CD8-positive, alpha-beta memory T cell (primary cell): ENCODE measurements at regions not wholly inside any gene's neighbourhood (a gene's known extent, or its start where the extent isn't known, plus 50 kb on each side); places are given as distances from the start of the nearest gene placed in this dataset.

Experiments used
- CTCF ChIA-PET: fragments of 350-600 bp; sonication (Branson Sonifier 250); formaldehyde crosslinking; loops from one replicate; lab custom pipeline; 2021; ENCODE audit warnings: antibody characterized with exemption; lab: Charles Lee
- POLR2A ChIA-PET: fragments of 350-600 bp; sonication (Branson Sonifier 250); formaldehyde crosslinking; loops from one replicate; lab custom pipeline; 2021; ENCODE audit warnings: antibody characterized with exemption; lab: Charles Lee
- DNase-seq, 5 donors: peaks; one replicate each; pipeline versions ENCODE4 v3.0.0 to v3.0.0-alpha.2; 2020 to 2022; ENCODE audit warnings: mixed read lengths in 1 of 5
- H3K27ac ChIP-seq: one replicate; pipeline ENCODE4 v1.7.0; 2013; ENCODE audit warnings: low read depth, mild to moderate bottlenecking, low read length, moderate library complexity
- H3K27me3 ChIP-seq: 2 replicates; pipeline ENCODE4 v1.7.0; 2013; ENCODE audit warnings: low read length, mild to moderate bottlenecking; ENCODE audit not compliant: insufficient read depth, poor library complexity, severe bottlenecking
- H3K36me3 ChIP-seq: 2 replicates; pipeline ENCODE4 v1.7.0; 2013; ENCODE audit warnings: mild to moderate bottlenecking, low read length, moderate library complexity; ENCODE audit not compliant: insufficient read depth
- H3K4me1 ChIP-seq: 2 replicates; pipeline ENCODE4 v1.7.0; 2013; ENCODE audit warnings: mild to moderate bottlenecking, low read length, moderate library complexity; ENCODE audit not compliant: insufficient read depth
- H3K4me3 ChIP-seq: 2 replicates; pipeline ENCODE4 v1.7.0; 2013; ENCODE audit warnings: mild to moderate bottlenecking, low read length
- H3K9me3 ChIP-seq: 2 replicates; pipeline ENCODE4 v1.7.0; 2013; ENCODE audit warnings: mild to moderate bottlenecking, low read length
- H3K27ac Mint-ChIP-seq, 8 donors: one replicate each; pipeline ENCODE4 v1.8.0; 2020 to 2021; ENCODE audit warnings: mixed read lengths in 8 of 8, mild to moderate bottlenecking in 6 of 8, inconsistent platforms in 3 of 8, moderate library complexity in 3 of 8
- H3K27me3 Mint-ChIP-seq, 2 donors: one replicate each; pipeline ENCODE4 v1.8.0; 2020 to 2021; ENCODE audit warnings: mixed read lengths in 2 of 2, mild to moderate bottlenecking in 1 of 2, moderate library complexity in 1 of 2
- H3K36me3 Mint-ChIP-seq, 3 donors: one replicate each; pipeline ENCODE4 v1.8.0; 2020 to 2021; ENCODE audit warnings: mixed read lengths in 3 of 3, inconsistent platforms in 1 of 3, mild to moderate bottlenecking in 1 of 3
- H3K4me1 Mint-ChIP-seq, 3 donors: one replicate each; pipeline ENCODE4 v1.8.0; 2020 to 2021; ENCODE audit warnings: mixed read lengths in 3 of 3, inconsistent platforms in 1 of 3, mild to moderate bottlenecking in 1 of 3
- H3K4me3 Mint-ChIP-seq, 7 donors: one replicate each; pipeline ENCODE4 v1.8.0; 2020 to 2021; ENCODE audit warnings: mixed read lengths in 7 of 7, mild to moderate bottlenecking in 6 of 7, moderate library complexity in 4 of 7, inconsistent platforms in 2 of 7
- H3K9me3 Mint-ChIP-seq, 5 donors: one replicate each; pipeline ENCODE4 v1.8.0; 2020 to 2022; ENCODE audit warnings: mixed read lengths in 5 of 5, mild to moderate bottlenecking in 3 of 5, moderate library complexity in 2 of 5, inconsistent platforms in 1 of 5

DNA sequence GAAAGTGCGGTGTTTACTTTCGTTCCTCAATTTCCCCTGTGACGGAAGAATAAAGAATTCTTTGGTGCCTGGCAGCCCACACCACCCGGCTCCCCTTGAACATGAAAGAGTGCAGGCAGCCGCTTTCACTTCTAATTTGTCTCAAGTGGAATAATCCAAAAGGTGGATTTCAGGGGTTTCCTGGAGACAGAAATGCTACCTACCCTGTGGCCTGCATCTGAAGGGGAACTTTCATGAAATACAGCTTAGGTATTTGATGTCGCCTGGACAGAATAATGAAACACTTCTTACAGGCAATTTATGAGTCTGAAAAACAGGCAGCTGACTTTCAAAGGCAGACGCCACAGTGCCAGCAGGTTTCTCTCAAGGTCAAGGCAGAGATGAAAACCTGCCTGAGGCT, 169.5 kb upstream of the USP24 start:
- H3K9me3 Mint-ChIP-seq, result peaks cover 0 to 4% (median 0%) of the 10 kb centered on the region in 5 donors
- no peak overlapping the region for H3K27ac ChIP-seq
- H3K4me1 Mint-ChIP-seq, result no peaks in the 10 kb centered on the region
- no peaks in the 10 kb centered on the region for H3K36me3 ChIP-seq
- CTCF ChIA-PET, result interaction anchor here (1.3 kb wide), 1 partner anchor 9 kb away, joined by 3 read pairs; no protein-coding TSS in a partner anchor
- no peaks in the 10 kb centered on the region for H3K4me1 ChIP-seq
- no peak overlapping the region for H3K4me3 ChIP-seq
- H3K27me3 Mint-ChIP-seq, result no peaks in the 10 kb centered on the region
- H3K36me3 Mint-ChIP-seq, result no peaks in the 10 kb centered on the region
- no peaks in the 10 kb centered on the region for H3K9me3 ChIP-seq
- no peak overlapping the region for H3K4me3 Mint-ChIP-seq
- POLR2A ChIA-PET, result no interaction called here
- no peak for DNase-seq
- H3K27ac Mint-ChIP-seq, result peak overlapping the region in 1 of 8 donors; percentile 87
- no peaks in the 10 kb centered on the region for H3K27me3 ChIP-seq

DNA sequence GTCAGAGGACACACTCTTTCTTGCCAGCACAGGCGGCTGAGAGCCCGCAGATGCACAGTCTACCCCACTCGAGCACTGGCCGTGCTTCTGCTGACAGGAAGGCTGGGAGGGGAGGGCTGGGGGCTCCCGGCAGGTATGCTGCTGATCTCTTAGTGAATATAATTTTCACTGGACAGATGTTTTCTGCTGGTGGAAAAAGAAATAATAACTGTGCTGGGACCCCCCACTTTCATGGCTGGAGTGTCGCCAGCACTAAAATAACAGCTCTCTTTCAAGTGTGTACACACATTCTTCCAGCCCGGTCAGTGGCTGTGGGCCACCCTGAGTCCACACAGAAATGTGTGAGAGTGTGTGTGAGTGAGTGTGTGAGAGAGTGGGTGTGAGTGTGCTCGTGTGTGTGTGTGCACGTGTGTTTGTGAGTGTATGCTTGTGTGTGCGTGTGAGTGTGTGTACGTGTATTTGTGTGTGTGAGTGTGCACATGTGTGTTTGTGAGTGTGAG, 167.7 kb upstream of the USP24 start:
- Mint-ChIP-seq H3K27ac (no peak overlapping the region), H3K27me3 (no peaks in the 10 kb centered on the region), H3K4me1 (peaks cover 0 to 5% (median 4%) of the 10 kb centered on the region in 3 donors), H3K36me3 (no peaks in the 10 kb centered on the region), H3K9me3 (peaks cover 0 to 4% (median 0%) of the 10 kb centered on the region in 5 donors), H3K4me3 (no peak overlapping the region)
- no peak overlapping the region for H3K4me3 ChIP-seq
- ChIA-PET POLR2A (no interaction called here), CTCF (no interaction called here)
- H3K27me3 ChIP-seq, result no peaks in the 10 kb centered on the region
- DNase-seq, result no peak
- no peak overlapping the region for H3K27ac ChIP-seq
- no peaks in the 10 kb centered on the region for H3K4me1 ChIP-seq
- no peaks in the 10 kb centered on the region for H3K9me3 ChIP-seq
- H3K36me3 ChIP-seq, result no peaks in the 10 kb centered on the region

DNA sequence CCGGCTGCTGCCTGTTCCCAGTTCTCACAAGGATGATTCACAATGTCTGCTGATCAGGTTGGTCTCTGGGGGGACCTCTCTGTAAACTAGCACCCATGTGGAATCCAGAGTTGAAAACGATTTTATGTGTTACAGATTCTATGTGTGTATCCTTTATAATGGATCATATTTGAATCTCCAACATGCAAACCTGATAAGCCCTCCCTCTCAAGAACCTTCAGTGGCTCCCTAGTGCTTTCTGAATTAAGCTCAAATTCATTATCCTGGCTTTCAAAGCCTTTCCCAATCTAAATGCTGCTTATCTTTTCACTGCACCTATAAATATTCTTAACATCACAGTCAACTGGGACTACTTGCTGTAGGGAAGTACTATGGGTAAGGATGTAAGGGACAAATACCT, 166.8 kb upstream of the USP24 start:
- ChIA-PET POLR2A (no interaction called here), CTCF (no interaction called here)

DNA sequence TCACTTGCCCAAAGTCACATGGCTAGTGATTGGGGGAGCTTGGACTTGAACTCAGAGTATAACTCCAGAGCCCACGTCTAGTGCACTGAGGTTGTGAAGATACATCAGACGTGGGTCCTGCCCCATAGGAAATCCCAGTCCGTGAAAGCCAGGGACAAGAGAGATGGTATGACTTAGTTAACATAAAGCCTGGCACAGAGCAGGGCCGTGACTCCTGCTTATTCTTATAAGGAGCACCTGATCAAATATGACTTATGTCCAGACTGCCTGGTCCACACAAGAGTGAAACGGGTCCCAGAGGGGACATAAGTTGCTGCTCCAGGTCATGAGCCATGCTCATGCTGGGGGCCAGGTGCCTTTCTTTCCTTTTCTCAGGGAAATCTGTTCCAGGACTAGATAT, 166.3 kb upstream of the USP24 start:
- DNase-seq, result no peak
- Histone ChIP-seq H3K27ac (no peak overlapping the region), H3K27me3 (no peaks in the 10 kb centered on the region), H3K4me3 (no peak overlapping the region), H3K4me1 (no peaks in the 10 kb centered on the region), H3K9me3 (no peaks in the 10 kb centered on the region), H3K36me3 (no peaks in the 10 kb centered on the region)
- Mint-ChIP-seq H3K4me1 (peaks cover 0 to 5% (median 4%) of the 10 kb centered on the region in 3 donors), H3K4me3 (no peak overlapping the region), H3K36me3 (peaks cover 0 to 3% (median 0%) of the 10 kb centered on the region in 3 donors), H3K9me3 (peaks cover 0 to 4% (median 0%) of the 10 kb centered on the region in 5 donors), H3K27ac (no peak overlapping the region), H3K27me3 (no peaks in the 10 kb centered on the region)
- ChIA-PET POLR2A (no interaction called here), CTCF (no interaction called here)

More for the DNA sequence above, 166.8 kb upstream of the USP24 start:
- Mint-ChIP-seq H3K27me3 (no peaks in the 10 kb centered on the region), H3K4me1 (peaks cover 0 to 5% (median 4%) of the 10 kb centered on the region in 3 donors), H3K27ac (no peak overlapping the region), H3K9me3 (peaks cover 0 to 4% (median 0%) of the 10 kb centered on the region in 5 donors), H3K36me3 (peaks cover 0 to 3% (median 0%) of the 10 kb centered on the region in 3 donors), H3K4me3 (no peak overlapping the region)
- Histone ChIP-seq H3K4me1 (no peaks in the 10 kb centered on the region), H3K36me3 (no peaks in the 10 kb centered on the region), H3K27me3 (no peaks in the 10 kb centered on the region), H3K9me3 (no peaks in the 10 kb centered on the region), H3K27ac (no peak overlapping the region), H3K4me3 (no peak overlapping the region)
- no peak for DNase-seq

DNA sequence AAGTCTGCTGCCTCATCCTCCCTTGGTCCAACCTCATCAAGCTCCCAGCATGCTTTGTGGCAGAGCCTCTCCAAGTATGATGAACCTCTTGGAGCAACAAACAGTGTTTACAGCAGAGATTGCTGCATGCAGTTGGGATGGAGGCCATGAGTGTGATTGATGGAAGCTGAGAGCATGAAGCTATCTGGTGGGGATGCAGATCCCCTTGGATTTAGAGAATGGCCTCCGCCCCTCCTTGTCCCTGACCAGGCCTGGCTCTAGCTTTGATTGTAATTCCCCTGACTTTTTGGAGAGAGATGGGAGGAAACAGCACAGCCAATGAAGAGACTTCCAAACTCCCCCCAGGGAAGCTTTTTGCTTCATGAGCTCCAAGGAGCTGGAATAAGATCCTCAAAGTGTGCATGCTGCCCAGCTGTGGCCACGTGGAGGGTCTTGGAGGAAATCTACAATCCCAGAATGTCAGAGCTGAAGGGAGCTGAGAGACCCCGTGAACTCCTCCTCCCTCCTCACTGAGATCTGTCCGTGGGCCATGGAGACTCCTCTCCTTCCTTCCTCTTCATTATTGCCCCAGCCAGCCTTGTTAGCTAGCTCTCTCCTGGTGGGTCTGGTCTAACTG, 165.3 kb upstream of the USP24 start:
- CTCF ChIA-PET, result no interaction called here
- Histone ChIP-seq H3K9me3 (no peaks in the 10 kb centered on the region), H3K4me3 (no peak overlapping the region), H3K27me3 (no peaks in the 10 kb centered on the region), H3K4me1 (no peaks in the 10 kb centered on the region), H3K36me3 (no peaks in the 10 kb centered on the region), H3K27ac (no peak overlapping the region)
- POLR2A ChIA-PET, result no interaction called here
- H3K36me3 Mint-ChIP-seq, result peaks cover 0 to 3% (median 0%) of the 10 kb centered on the region in 3 donors
- H3K27ac Mint-ChIP-seq, result peak overlapping the region in 1 of 8 donors; percentile 26
- no peaks in the 10 kb centered on the region for H3K9me3 Mint-ChIP-seq
- DNase-seq, result no peak
- H3K4me3 Mint-ChIP-seq, result no peak overlapping the region
- no peaks in the 10 kb centered on the region for H3K27me3 Mint-ChIP-seq
- peaks cover 0 to 5% (median 4%) of the 10 kb centered on the region in 3 donors for H3K4me1 Mint-ChIP-seq

- Histone ChIP-seq H3K4me1 (no peaks in the 10 kb centered on the region), H3K27me3 (no peaks in the 10 kb centered on the region), H3K27ac (no peak overlapping the region), H3K4me3 (no peak overlapping the region), H3K9me3 (no peaks in the 10 kb centered on the region), H3K36me3 (no peaks in the 10 kb centered on the region)
- Mint-ChIP-seq H3K4me1 (peaks cover 0 to 5% (median 4%) of the 10 kb centered on the region in 3 donors), H3K4me3 (no peak overlapping the region), H3K27ac (peak overlapping the region in 1 of 8 donors; percentile 28), H3K36me3 (peaks cover 0 to 3% (median 0%) of the 10 kb centered on the region in 3 donors), H3K9me3 (no peaks in the 10 kb centered on the region), H3K27me3 (no peaks in the 10 kb centered on the region)
- ChIA-PET POLR2A (no interaction called here), CTCF (interaction anchor here (0.9 kb wide), 1 partner anchor 10 kb away, joined by 3 read pairs; no protein-coding TSS in a partner anchor)
- no peak for DNase-seq
These were observed 163.4 kb upstream of the USP24 start for GRCh38 chr1:55378582-55378981.

- CTCF ChIA-PET, result no interaction called here
- H3K9me3 ChIP-seq, result no peaks in the 10 kb centered on the region
- Mint-ChIP-seq H3K36me3 (peaks cover 0 to 3% (median 0%) of the 10 kb centered on the region in 3 donors), H3K4me3 (no peak overlapping the region), H3K4me1 (peaks cover 0 to 5% (median 4%) of the 10 kb centered on the region in 3 donors), H3K27ac (no peak overlapping the region), H3K9me3 (no peaks in the 10 kb centered on the region), H3K27me3 (no peaks in the 10 kb centered on the region)
- no peaks in the 10 kb centered on the region for H3K27me3 ChIP-seq
- H3K27ac ChIP-seq, result no peak overlapping the region
- H3K4me1 ChIP-seq, result no peaks in the 10 kb centered on the region
- DNase-seq, result no peak
- H3K36me3 ChIP-seq, result no peaks in the 10 kb centered on the region
- POLR2A ChIA-PET, result no interaction called here
- no peak overlapping the region for H3K4me3 ChIP-seq
These were observed 161.7 kb upstream of the USP24 start for GRCh38 chr1:55376897-55377296.

DNA sequence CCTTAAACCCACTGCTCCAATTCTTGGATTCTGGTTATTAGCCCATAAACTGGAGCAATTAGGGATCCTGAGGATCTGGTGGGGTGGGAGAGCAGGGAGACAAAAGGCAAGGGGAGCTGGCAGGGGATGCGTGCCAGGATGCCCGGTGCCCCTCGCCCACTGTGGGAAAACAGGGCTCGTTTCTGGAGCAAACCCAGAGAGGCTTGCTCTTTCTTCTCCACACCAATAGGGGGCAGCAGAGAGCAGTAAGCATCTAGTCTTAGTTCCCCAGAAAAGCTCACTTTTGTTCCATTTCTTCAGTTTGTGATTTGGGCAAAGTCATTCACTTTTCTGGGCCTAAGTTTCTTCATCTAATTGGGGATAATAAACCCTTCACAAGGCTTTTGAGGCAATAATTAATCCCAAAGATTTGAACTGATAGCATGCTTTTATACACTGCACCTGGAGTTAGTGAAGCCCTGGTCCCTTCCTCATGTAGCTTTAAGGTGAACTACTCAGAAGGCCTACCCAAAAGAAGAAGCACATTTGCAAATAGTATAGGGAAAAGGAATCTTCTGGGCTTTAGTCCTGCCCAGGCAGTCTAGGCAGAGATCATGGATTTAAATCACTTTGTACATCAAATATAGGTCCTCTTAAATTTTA, 160.6 kb upstream of the USP24 start:
- Histone ChIP-seq H3K27me3 (no peaks in the 10 kb centered on the region), H3K4me1 (no peaks in the 10 kb centered on the region), H3K9me3 (no peaks in the 10 kb centered on the region), H3K27ac (no peak overlapping the region), H3K4me3 (no peak overlapping the region), H3K36me3 (no peaks in the 10 kb centered on the region)
- peaks cover 0 to 3% of the 10 kb centered on the region in 2 donors for H3K27me3 Mint-ChIP-seq
- DNase-seq, result peak in 1 of 5 donors; percentile 6
- peaks cover 0 to 3% (median 0%) of the 10 kb centered on the region in 3 donors for H3K36me3 Mint-ChIP-seq
- ChIA-PET POLR2A (no interaction called here), CTCF (interaction anchor here (0.8 to 1.0 kb wide), 3 partner anchors 9 to 12 kb away, joined by 3 to 4 read pairs (median 3); no protein-coding TSS in a partner anchor)
- H3K27ac Mint-ChIP-seq, result no peak overlapping the region
- peaks cover 0 to 5% (median 4%) of the 10 kb centered on the region in 3 donors for H3K4me1 Mint-ChIP-seq
- no peak overlapping the region for H3K4me3 Mint-ChIP-seq
- no peaks in the 10 kb centered on the region for H3K9me3 Mint-ChIP-seq
